ENCODE measurements at regions not wholly inside any gene's neighbourhood (a gene's known extent, or its start where the extent isn't known, plus 50 kb on each side); places are given as distances from the start of the nearest gene placed in this dataset.

DNA sequence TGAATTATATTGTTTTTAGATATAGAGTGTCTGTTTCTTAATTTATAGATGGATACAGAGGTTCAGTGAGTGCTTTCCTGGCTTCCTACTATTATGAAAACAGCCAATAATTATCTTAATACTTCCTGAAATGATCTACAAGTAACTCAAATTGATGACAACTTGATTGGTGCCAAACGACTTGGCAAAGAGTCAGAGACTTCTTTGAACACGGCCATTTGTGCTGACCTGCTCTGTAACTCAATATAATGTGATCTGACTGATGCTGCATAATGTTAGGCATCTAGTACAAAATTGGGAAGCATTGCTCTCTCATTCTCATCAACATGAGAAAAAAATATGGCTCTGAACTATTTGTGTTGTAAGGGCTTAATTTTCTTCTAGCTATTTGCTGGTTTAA lies 193.9 kb downstream of the DIPK2A start:
- H3K27me3 ChIP-seq (ENCODE audit: control insufficient read depth, extremely low read depth, insufficient read depth, low read length), result no peaks in the 10 kb centered on the region
- no peaks in the 10 kb centered on the region for H3K9me3 ChIP-seq (ENCODE audit: control insufficient read depth, low read depth, low read length)
- no peaks in the 10 kb centered on the region for H4K20me1 ChIP-seq (ENCODE audit: control insufficient read depth, extremely low read depth, insufficient read depth, low read length)
- FAIRE-seq (no peak), DNase-seq (ENCODE audit: low read depth, low spot score) (no peak)
- dilution Hi-C loops (cut with MboI; ENCODE audit: extremely low pct_ligation_motif_present, low sequenced_read_pairs), result no loop called here
- no peak overlapping the region for H2AFZ ChIP-seq (ENCODE audit: control insufficient read depth, low read length)
- no peaks in the 10 kb centered on the region for H3K36me3 ChIP-seq (ENCODE audit: control insufficient read depth in 2 of 2, extremely low read depth in 1 of 2, insufficient read depth in 2 of 2, low read length in 2 of 2)
- no peak overlapping the region for H3K9ac ChIP-seq (ENCODE audit: control insufficient read depth, extremely low read depth, insufficient read depth, low read length)
- no peak overlapping the region for H3K4me2 ChIP-seq (ENCODE audit: control insufficient read depth, extremely low read depth, insufficient read depth, low read depth, low read length)
- H3K4me1 ChIP-seq (ENCODE audit: control insufficient read depth, extremely low read depth, insufficient read depth, low read length), result no peaks in the 10 kb centered on the region
- no peaks in the 10 kb centered on the region for H3K79me2 ChIP-seq (ENCODE audit: control insufficient read depth, insufficient read depth, low read length)
- H3K9me1 ChIP-seq (ENCODE audit: control insufficient read depth, extremely low read depth, insufficient read depth, low read length), result no peaks in the 10 kb centered on the region
- TF ChIP-seq, protein P1, sequence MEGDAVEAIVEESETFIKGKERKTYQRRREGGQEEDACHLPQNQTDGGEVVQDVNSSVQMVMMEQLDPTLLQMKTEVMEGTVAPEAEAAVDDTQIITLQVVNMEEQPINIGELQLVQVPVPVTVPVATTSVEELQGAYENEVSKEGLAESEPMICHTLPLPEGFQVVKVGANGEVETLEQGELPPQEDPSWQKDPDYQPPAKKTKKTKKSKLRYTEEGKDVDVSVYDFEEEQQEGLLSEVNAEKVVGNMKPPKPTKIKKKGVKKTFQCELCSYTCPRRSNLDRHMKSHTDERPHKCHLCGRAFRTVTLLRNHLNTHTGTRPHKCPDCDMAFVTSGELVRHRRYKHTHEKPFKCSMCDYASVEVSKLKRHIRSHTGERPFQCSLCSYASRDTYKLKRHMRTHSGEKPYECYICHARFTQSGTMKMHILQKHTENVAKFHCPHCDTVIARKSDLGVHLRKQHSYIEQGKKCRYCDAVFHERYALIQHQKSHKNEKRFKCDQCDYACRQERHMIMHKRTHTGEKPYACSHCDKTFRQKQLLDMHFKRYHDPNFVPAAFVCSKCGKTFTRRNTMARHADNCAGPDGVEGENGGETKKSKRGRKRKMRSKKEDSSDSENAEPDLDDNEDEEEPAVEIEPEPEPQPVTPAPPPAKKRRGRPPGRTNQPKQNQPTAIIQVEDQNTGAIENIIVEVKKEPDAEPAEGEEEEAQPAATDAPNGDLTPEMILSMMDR (optimal IDR thresholded peaks at IDR 0.05 in 1 of 3, IDR thresholded peaks at IDR 0.05 in 1 of 3, conservative IDR thresholded peaks at IDR 0.05 in 1 of 3; ENCODE audit: extremely low read depth in 1 of 3, insufficient read depth in 2 of 3, low read length in 3 of 3), result no peak
- TF ChIP-seq EZH2 (IDR thresholded peaks at IDR 0.05; ENCODE audit: low read length), result no peak
- no peak overlapping the region for H3K4me3 ChIP-seq (ENCODE audit: control insufficient read depth in 2 of 3, extremely low read depth in 1 of 3, insufficient read depth in 2 of 3, low read depth in 1 of 3, low read length in 3 of 3)
- H3K27ac ChIP-seq (ENCODE audit: control insufficient read depth, insufficient read depth, low read length), result no peak overlapping the region

DNA sequence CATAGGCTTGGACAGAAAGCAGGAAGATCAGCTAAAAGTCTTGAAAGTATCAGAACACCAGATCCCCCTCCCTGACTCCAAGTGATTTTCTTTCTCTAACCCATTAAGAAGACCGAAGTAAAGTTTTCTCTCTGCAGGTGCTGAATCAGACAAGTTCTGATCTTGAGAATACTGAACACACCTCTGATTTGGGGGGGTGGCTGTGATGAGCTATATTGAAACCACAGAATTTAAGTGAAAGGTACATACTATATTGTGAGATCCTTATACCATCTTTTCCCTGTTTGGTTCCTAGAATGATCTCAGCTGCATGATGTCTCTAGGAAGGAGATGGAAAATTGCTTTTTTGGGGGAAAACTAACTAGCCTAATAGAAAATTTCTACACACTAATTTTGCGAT lies 196.0 kb downstream of the DIPK2A start:
- H2AFZ ChIP-seq (ENCODE audit: control insufficient read depth, low read length), result no peak overlapping the region
- H3K79me2 ChIP-seq (ENCODE audit: control insufficient read depth, insufficient read depth, low read length), result no peaks in the 10 kb centered on the region
- FAIRE-seq, result no peak

More for the DNA sequence above, 196.0 kb downstream of the DIPK2A start:
- no peak for DNase-seq (ENCODE audit: low read depth, low spot score)
- Histone ChIP-seq H3K9me3 (ENCODE audit: control insufficient read depth, low read depth, low read length) (no peaks in the 10 kb centered on the region), H3K4me2 (ENCODE audit: control insufficient read depth, extremely low read depth, insufficient read depth, low read depth, low read length) (no peak overlapping the region), H3K36me3 (ENCODE audit: control insufficient read depth in 2 of 2, extremely low read depth in 1 of 2, insufficient read depth in 2 of 2, low read length in 2 of 2) (no peaks in the 10 kb centered on the region), H3K27me3 (ENCODE audit: control insufficient read depth, extremely low read depth, insufficient read depth, low read length) (no peaks in the 10 kb centered on the region), H4K20me1 (ENCODE audit: control insufficient read depth, extremely low read depth, insufficient read depth, low read length) (no peaks in the 10 kb centered on the region), H3K9ac (ENCODE audit: control insufficient read depth, extremely low read depth, insufficient read depth, low read length) (no peak overlapping the region), H3K9me1 (ENCODE audit: control insufficient read depth, extremely low read depth, insufficient read depth, low read length) (no peaks in the 10 kb centered on the region), H3K27ac (ENCODE audit: control insufficient read depth, insufficient read depth, low read length) (no peak overlapping the region), H3K4me1 (ENCODE audit: control insufficient read depth, extremely low read depth, insufficient read depth, low read length) (no peaks in the 10 kb centered on the region), H3K4me3 (ENCODE audit: control insufficient read depth in 2 of 3, extremely low read depth in 1 of 3, insufficient read depth in 2 of 3, low read depth in 1 of 3, low read length in 3 of 3) (no peak overlapping the region)
- dilution Hi-C loops (cut with MboI; ENCODE audit: extremely low pct_ligation_motif_present, low sequenced_read_pairs), result no loop called here
- TF ChIP-seq, protein P1 (optimal IDR thresholded peaks at IDR 0.05 in 1 of 3, IDR thresholded peaks at IDR 0.05 in 1 of 3, conservative IDR thresholded peaks at IDR 0.05 in 1 of 3; ENCODE audit: extremely low read depth in 1 of 3, insufficient read depth in 2 of 3, low read length in 3 of 3), result no peak
- no peak for TF ChIP-seq EZH2 (IDR thresholded peaks at IDR 0.05; ENCODE audit: low read length)
